Ishikawa (cell line): ENCODE measurements at regions not wholly inside any gene's neighbourhood (a gene's known extent, or its start where the extent isn't known, plus 50 kb on each side); places are given as distances from the start of the nearest gene placed in this dataset.

Experiments used
- CEBPB ChIP-seq: IDR thresholded peaks from 2 replicates; pipeline ENCODE4 v1.6.1; 2012
- EP300 ChIP-seq: IDR thresholded peaks from 2 replicates; pipeline ENCODE4 v1.6.1; 2012; ENCODE audit warnings: borderline replicate concordance
- NFIC ChIP-seq: IDR thresholded peaks from 2 replicates; pipeline ENCODE4 v1.6.1; 2012
- RAD21 ChIP-seq: IDR thresholded peaks from 2 replicates; pipeline ENCODE4 v1.6.1; 2012; ENCODE audit warnings: low read depth
- REST ChIP-seq: IDR thresholded peaks from 2 replicates; pipeline ENCODE4 v1.6.1; 2012; ENCODE audit warnings: low read depth, mild to moderate bottlenecking
- YY1 ChIP-seq: IDR thresholded peaks from 2 replicates; pipeline ENCODE4 v1.6.1; 2012; ENCODE audit warnings: low read depth

- TF ChIP-seq YY1 (no peak), RAD21 (no peak), NFIC (no peak), EP300 (no peak), REST (no peak), CEBPB (no peak)
Measured at GRCh38 chr12:61566183-61566582, 694.0 kb upstream of the USP15 start.
